Tibial nerve (tissue), 4 donors: ENCODE measurements at regions not wholly inside any gene's neighbourhood (a gene's known extent, or its start where the extent isn't known, plus 50 kb on each side); places are given as distances from the start of the nearest gene placed in this dataset.

Experiments used
- EP300 ChIP-seq, 2 donors: sonication (generic); formaldehyde crosslinking; IDR thresholded peaks; one replicate each; pipeline ENCODE4 v1.6.1; 2017; ENCODE audit warnings: antibody characterized with exemption in 2 of 2, mild to moderate bottlenecking in 1 of 2
- POLR2A ChIP-seq, 2 donors: fragments of 450-650 bp; IDR thresholded peaks; one replicate each; pipeline ENCODE4 v1.6.1; 2017; ENCODE audit warnings: antibody characterized with exemption in 2 of 2, mild to moderate bottlenecking in 2 of 2, moderate library complexity in 2 of 2
- TF ChIP-seq, protein P1 (sequence below), 5 experiments: fragments of 200-600 bp in 3 of 5; fragments of 450-650 bp in 2 of 5; sonication (generic) in 3 of 5; IDR thresholded peaks; one replicate each; pipeline ENCODE4 v1.5.1; 2016 to 2019; ENCODE audit warnings: antibody characterized with exemption in 5 of 5, mild to moderate bottlenecking in 3 of 5, moderate library complexity in 2 of 5

DNA sequence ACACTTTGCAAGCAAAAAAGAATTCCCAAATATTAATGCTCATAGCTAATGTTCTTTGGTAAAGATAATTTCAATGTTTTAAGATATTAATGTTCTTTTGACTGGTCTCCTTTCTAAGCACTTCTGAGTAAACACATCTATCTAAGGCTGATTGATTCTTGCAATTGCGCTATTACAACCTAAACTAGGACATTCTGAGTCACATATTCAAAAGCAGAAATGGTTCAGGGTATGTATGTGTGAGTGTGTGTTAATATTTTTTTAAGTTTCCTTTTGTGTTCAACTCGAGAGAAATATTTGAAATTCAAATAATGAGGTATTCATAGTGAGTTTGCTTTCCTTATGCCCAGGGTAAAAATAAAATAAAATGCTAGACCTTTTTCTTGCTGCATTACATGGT lies 203.6 kb upstream of the GRIK3 start:
- TF ChIP-seq POLR2A (IDR thresholded peaks at IDR 0.05) (no peak), EP300 (IDR thresholded peaks at IDR 0.05) (no peak)
- TF ChIP-seq, protein P1, sequence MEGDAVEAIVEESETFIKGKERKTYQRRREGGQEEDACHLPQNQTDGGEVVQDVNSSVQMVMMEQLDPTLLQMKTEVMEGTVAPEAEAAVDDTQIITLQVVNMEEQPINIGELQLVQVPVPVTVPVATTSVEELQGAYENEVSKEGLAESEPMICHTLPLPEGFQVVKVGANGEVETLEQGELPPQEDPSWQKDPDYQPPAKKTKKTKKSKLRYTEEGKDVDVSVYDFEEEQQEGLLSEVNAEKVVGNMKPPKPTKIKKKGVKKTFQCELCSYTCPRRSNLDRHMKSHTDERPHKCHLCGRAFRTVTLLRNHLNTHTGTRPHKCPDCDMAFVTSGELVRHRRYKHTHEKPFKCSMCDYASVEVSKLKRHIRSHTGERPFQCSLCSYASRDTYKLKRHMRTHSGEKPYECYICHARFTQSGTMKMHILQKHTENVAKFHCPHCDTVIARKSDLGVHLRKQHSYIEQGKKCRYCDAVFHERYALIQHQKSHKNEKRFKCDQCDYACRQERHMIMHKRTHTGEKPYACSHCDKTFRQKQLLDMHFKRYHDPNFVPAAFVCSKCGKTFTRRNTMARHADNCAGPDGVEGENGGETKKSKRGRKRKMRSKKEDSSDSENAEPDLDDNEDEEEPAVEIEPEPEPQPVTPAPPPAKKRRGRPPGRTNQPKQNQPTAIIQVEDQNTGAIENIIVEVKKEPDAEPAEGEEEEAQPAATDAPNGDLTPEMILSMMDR (IDR thresholded peaks at IDR 0.05): no peak
